K562 (cell line): ENCODE measurements at regions not wholly inside any gene's neighbourhood (a gene's known extent, or its start where the extent isn't known, plus 50 kb on each side); places are given as distances from the start of the nearest gene placed in this dataset.
"Not testable (repeated sequence)": the region's sequence is repeated elsewhere in the genome, so short reads cannot be mapped to it uniquely, and the experiment has no call there.

Experiments
- ATAC-seq: fragments of 200-7000 bp; cut with Tn5 transposase; 3 replicates; pipeline ENCODE4 v1.9.1; 2020; ENCODE audit warnings: moderate library complexity
- BruUV-seq: library from RNA; stranded (reverse); fragments of 400-500 nt; replicated peaks from 2 replicates; lab custom pipeline; 2021; lab: Mats Ljungman, UMichigan
- CTCF ChIA-PET: fragments of 300-600 bp; formaldehyde crosslinking; extraction: SDS; loops from one replicate; lab custom pipeline; 2021; ENCODE audit warnings: low intra/inter-chr PET ratio; lab: Yijun Ruan, JAX
- POLR2A ChIA-PET: fragments of 300-600, 350-650 bp; sonication (Branson Sonifier 250); formaldehyde crosslinking; extraction: SDS; loops from one replicate; lab custom pipeline; 2021; ENCODE audit warnings: antibody characterized with exemption, inconsistent platforms; lab: Yijun Ruan, JAX
- DNase-seq, 4 experiments: peaks; one replicate each; pipeline versions ENCODE4 v3.0.0 to v3.0.0-alpha.2; 2011 to 2018; ENCODE audit warnings: low spot score in 3 of 4, mixed read lengths in 3 of 4; ENCODE audit errors: extremely low read depth in 1 of 4
- FAIRE-seq: peaks from 2 replicates; lab custom pipeline; 2011; peaks lifted over from hg19 to GRCh38; lab: Jason Lieb, UNC
- H2AFZ ChIP-seq: 2 replicates; pipeline ENCODE4 v1.6.0; 2011; ENCODE audit warnings: low read depth, low read length, control low read depth, inconsistent platforms
- H3K27ac ChIP-seq: fragments of 200-600 bp; 3 replicates; pipeline ENCODE4 v1.8.0; 2011; ENCODE audit warnings: low read depth, mild to moderate bottlenecking, control low read depth, inconsistent platforms, low read length, moderate library complexity, mixed read lengths; ENCODE audit errors: extremely low read depth
- H3K27me3 ChIP-seq, 2 experiments: fragments of 300-600 bp in 1 of 2; 2 replicates in 1 of 2; 3 replicates in 1 of 2; pipeline versions ENCODE4 v1.6.0 to v1.8.0; 2011; ENCODE audit warnings: inconsistent platforms in 2 of 2, low read length in 2 of 2, mild to moderate bottlenecking in 1 of 2, mixed read lengths in 1 of 2, moderate library complexity in 1 of 2; ENCODE audit not compliant: control insufficient read depth in 2 of 2, insufficient read depth in 2 of 2
- H3K36me3 ChIP-seq: fragments of 300-600 bp; 3 replicates; pipeline ENCODE4 v1.8.0; 2011; ENCODE audit warnings: mild to moderate bottlenecking, low read length, inconsistent platforms; ENCODE audit not compliant: control insufficient read depth, insufficient read depth
- H3K4me1 ChIP-seq, 2 experiments: fragments of 200-600 bp in 1 of 2; replicated peaks in 1 of 2; 2 replicates in 1 of 2; 3 replicates in 1 of 2; pipeline versions ENCODE4 v1.5.1 to v1.8.0; 2011; ENCODE audit warnings: inconsistent platforms in 2 of 2, low read length in 2 of 2, mild to moderate bottlenecking in 1 of 2, mixed read lengths in 1 of 2, moderate library complexity in 1 of 2; ENCODE audit not compliant: control insufficient read depth in 2 of 2, insufficient read depth in 2 of 2
- H3K4me2 ChIP-seq: 2 replicates; pipeline ENCODE4 v1.6.1; 2011; ENCODE audit warnings: low read length, control low read depth, inconsistent platforms, mixed read lengths; ENCODE audit not compliant: insufficient read depth
- H3K4me3 ChIP-seq: fragments of 200-600 bp; sonication (generic), shearing (Covaris generic); 2 replicates; pipeline ENCODE4 v1.5.1; 2016; ENCODE audit warnings: control low read depth, inconsistent platforms
- H3K79me2 ChIP-seq: fragments of 200-600 bp; 3 replicates; pipeline ENCODE4 v1.8.0; 2011; ENCODE audit warnings: low read length, inconsistent platforms; ENCODE audit not compliant: control insufficient read depth, insufficient read depth
- H3K9ac ChIP-seq, 2 experiments: 2 replicates each; pipeline versions ENCODE4 v1.6.0 to v1.6.1; 2011; ENCODE audit warnings: low read depth in 2 of 2, low read length in 2 of 2, control low read depth in 1 of 2, inconsistent platforms in 1 of 2, mild to moderate bottlenecking in 1 of 2, mixed read lengths in 1 of 2; ENCODE audit not compliant: insufficient read depth in 1 of 2
- H3K9me1 ChIP-seq: one replicate; pipeline ENCODE4 v1.6.0; 2011; ENCODE audit warnings: inconsistent platforms, mild to moderate bottlenecking, low read length, moderate library complexity; ENCODE audit not compliant: control insufficient read depth, insufficient read depth
- H3K9me3 ChIP-seq: replicated peaks from 2 replicates; pipeline ENCODE4 v1.5.1; 2011; ENCODE audit warnings: low read depth, low read length, inconsistent platforms; ENCODE audit not compliant: control insufficient read depth, insufficient read depth
- H4K20me1 ChIP-seq: replicated peaks from 2 replicates; pipeline ENCODE4 v1.6.1; 2011; ENCODE audit warnings: low read length, inconsistent platforms, mixed read lengths; ENCODE audit not compliant: control insufficient read depth, insufficient read depth
- WGBS: fragments of 100-300 bp; shearing (Covaris generic); methylation state at CpG from one replicate; pipeline ENCODE4 v1.1.6; 2016; ENCODE audit warnings: low coverage, mixed read lengths; ENCODE audit not compliant: insufficient coverage; ENCODE audit errors: missing lambda C conversion rate; 5-methylcytosine and 5-hydroxymethylcytosine counted together
- in situ Hi-C: fragments of 300-500 bp; cut with MboI; formaldehyde crosslinking; loops from 4 replicates; pipeline ENCODE4 v1.15.0; 2018; ENCODE audit warnings: inconsistent platforms, mixed read lengths
- intact Hi-C: fragments of 100-400 bp; cut with micrococcal nuclease; formaldehyde crosslinking; loops from 2 replicates; pipeline ENCODE4 v1.14.2; 2022

GRCh38 chr5:100685122-100685521 is 149.9 kb downstream of the FAM174A start:
- H3K4me2 ChIP-seq, H3K27me3 ChIP-seq, in situ Hi-C loops, H3K27ac ChIP-seq, POLR2A ChIA-PET, ATAC-seq, H2AFZ ChIP-seq, FAIRE-seq, H4K20me1 ChIP-seq, H3K4me3 ChIP-seq, H3K4me1 ChIP-seq, intact Hi-C loops, H3K79me2 ChIP-seq, DNase-seq, H3K9me1 ChIP-seq, H3K9ac ChIP-seq, H3K36me3 ChIP-seq, H3K9me3 ChIP-seq, CTCF ChIA-PET, BruUV-seq: not testable (repeated sequence)
- WGBS: 8% methylated on average over 2 of the region's 2 CpGs

DNA sequence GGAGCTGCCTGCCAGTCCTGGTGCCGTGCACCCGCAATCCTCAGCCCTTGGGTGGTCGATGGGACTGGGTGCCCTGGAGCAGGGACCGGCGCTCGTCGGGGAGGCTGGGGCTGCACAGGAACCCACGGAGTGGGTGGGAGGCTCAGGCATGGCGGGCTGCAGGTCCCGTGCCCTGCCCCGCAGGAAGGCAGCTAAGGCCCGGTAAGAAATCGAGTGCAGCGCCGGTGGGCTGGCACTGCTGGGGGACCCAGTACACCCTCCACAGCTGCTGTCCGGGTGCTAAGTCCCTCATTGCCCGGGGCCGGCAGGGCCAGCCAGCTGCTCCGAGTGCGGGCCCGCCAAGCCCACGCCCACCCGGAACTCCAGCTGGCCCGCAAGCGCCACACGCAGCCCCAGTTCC is 153.7 kb downstream of the FAM174A start:
- H4K20me1 ChIP-seq, H3K4me3 ChIP-seq, ATAC-seq, in situ Hi-C loops, H3K9me1 ChIP-seq, H3K9ac ChIP-seq, H3K79me2 ChIP-seq, H3K4me1 ChIP-seq, H3K4me2 ChIP-seq, DNase-seq, H3K9me3 ChIP-seq, H3K27ac ChIP-seq, intact Hi-C loops, POLR2A ChIA-PET, H3K36me3 ChIP-seq, H2AFZ ChIP-seq, FAIRE-seq, BruUV-seq, H3K27me3 ChIP-seq, CTCF ChIA-PET: not testable (repeated sequence)
- 17% methylated on average over 11 of the region's 26 CpGs for WGBS
